OCI-LY3 (cell line): ENCODE measurements at regions not wholly inside any gene's neighbourhood (a gene's known extent, or its start where the extent isn't known, plus 50 kb on each side); places are given as distances from the start of the nearest gene placed in this dataset.

Experiments
- H2AFZ ChIP-seq: fragments of 200-600, 300-600 bp; shearing (Covaris generic); 2 replicates; pipeline ENCODE4 v1.6.0; 2014; ENCODE audit warnings: antibody characterized with exemption, low read depth, low read length
- H3K27ac ChIP-seq: fragments of 200-600, 300-600 bp; sonication (generic); 2 replicates; pipeline ENCODE4 v1.5.1; 2014; ENCODE audit warnings: mild to moderate bottlenecking, low read length, moderate library complexity, mixed read lengths
- H3K27me3 ChIP-seq: fragments of 200-600, 300-600 bp; sonication (generic); 2 replicates; pipeline ENCODE4 v1.6.1; 2014; ENCODE audit warnings: low read depth, low read length, mixed read lengths
- H3K36me3 ChIP-seq: fragments of 200-600, 300-600 bp; sonication (generic); replicated peaks from 2 replicates; pipeline ENCODE3; 2014; ENCODE audit warnings: low read depth, low read length, mixed read lengths
- H3K4me1 ChIP-seq: fragments of 300-600, 200-600 bp; sonication (generic); 2 replicates; pipeline ENCODE4 v1.6.1; 2014; ENCODE audit warnings: low read length, mixed read lengths
- H3K4me2 ChIP-seq: fragments of 200-600, 300-600 bp; sonication (generic); 2 replicates; pipeline ENCODE4 v1.6.1; 2014; ENCODE audit warnings: low read length, mixed read lengths
- H3K4me3 ChIP-seq: fragments of 300-600, 200-600 bp; sonication (generic); 2 replicates; pipeline ENCODE4 v1.5.1; 2014; ENCODE audit warnings: antibody characterized with exemption, mild to moderate bottlenecking, low read length, moderate library complexity
- H3K79me2 ChIP-seq: fragments of 300-600, 200-600 bp; shearing (Covaris generic); 2 replicates; pipeline ENCODE4 v1.6.1; 2014; ENCODE audit warnings: mild to moderate bottlenecking, low read length, mixed read lengths
- H3K9ac ChIP-seq: fragments of 300-600, 200-600 bp; shearing (Covaris generic); 2 replicates; pipeline ENCODE4 v1.6.0; 2014; ENCODE audit warnings: mild to moderate bottlenecking, low read length, moderate library complexity
- H3K9me3 ChIP-seq: fragments of 200-600, 300-600 bp; shearing (Covaris generic); 2 replicates; pipeline ENCODE4 v1.6.1; 2014; ENCODE audit warnings: low read length, mixed read lengths; ENCODE audit not compliant: insufficient read depth
- H4K20me1 ChIP-seq: fragments of 200-600, 300-600 bp; sonication (generic); 2 replicates; pipeline ENCODE4 v1.6.1; 2016; ENCODE audit warnings: low read length, mixed read lengths; ENCODE audit not compliant: insufficient read depth
- CTCF ChIP-seq: fragments of 200-600, 300-600 bp; sonication (generic); IDR thresholded peaks from 2 replicates; pipeline ENCODE4 v1.5.1; 2014; ENCODE audit warnings: antibody characterized with exemption, low read length, low read depth
- EZH2phosphoT487 ChIP-seq: fragments of 200-600 bp; shearing (Covaris generic); IDR thresholded peaks from 2 replicates; pipeline ENCODE4 v1.6.1; 2018; ENCODE audit warnings: antibody characterized with exemption, mixed run types, low read depth

GRCh38 chr14:42642787-42643186 is 1036.1 kb downstream of the LRFN5 start:
- H3K27me3 ChIP-seq: no peaks in the 10 kb centered on the region
- TF ChIP-seq EZH2phosphoT487 (no peak), CTCF (no peak)
- H3K4me3 ChIP-seq: no peak overlapping the region
- H3K27ac ChIP-seq: no peak overlapping the region
- no peak overlapping the region for H3K9ac ChIP-seq
- H3K9me3 ChIP-seq: no peaks in the 10 kb centered on the region
- H4K20me1 ChIP-seq: no peaks in the 10 kb centered on the region
- no peaks in the 10 kb centered on the region for H3K4me1 ChIP-seq
- H3K36me3 ChIP-seq: no peaks in the 10 kb centered on the region
- no peak overlapping the region for H2AFZ ChIP-seq
- no peak overlapping the region for H3K4me2 ChIP-seq
- no peaks in the 10 kb centered on the region for H3K79me2 ChIP-seq

- H3K27me3 ChIP-seq: no peaks in the 10 kb centered on the region
- H3K9me3 ChIP-seq: no peaks in the 10 kb centered on the region
- H3K4me2 ChIP-seq: no peak overlapping the region
- H3K4me3 ChIP-seq: no peak overlapping the region
- H4K20me1 ChIP-seq: no peaks in the 10 kb centered on the region
- no peaks in the 10 kb centered on the region for H3K79me2 ChIP-seq
- no peak overlapping the region for H3K27ac ChIP-seq
- H3K4me1 ChIP-seq: no peaks in the 10 kb centered on the region
- no peak overlapping the region for H2AFZ ChIP-seq
- H3K9ac ChIP-seq: no peak overlapping the region
- no peak for TF ChIP-seq EZH2phosphoT487
- no peak for TF ChIP-seq CTCF
- no peaks in the 10 kb centered on the region for H3K36me3 ChIP-seq
Measured at GRCh38 chr14:42633504-42634095, 1026.9 kb downstream of the LRFN5 start.

- Histone ChIP-seq H4K20me1 (no peaks in the 10 kb centered on the region), H3K27ac (no peak overlapping the region), H3K36me3 (no peaks in the 10 kb centered on the region), H3K4me2 (no peak overlapping the region), H3K27me3 (no peaks in the 10 kb centered on the region), H3K4me3 (no peak overlapping the region), H3K9me3 (no peaks in the 10 kb centered on the region), H3K4me1 (no peaks in the 10 kb centered on the region), H3K79me2 (no peaks in the 10 kb centered on the region), H2AFZ (no peak overlapping the region), H3K9ac (no peak overlapping the region)
- TF ChIP-seq EZH2phosphoT487 (no peak), CTCF (no peak)
Measured at GRCh38 chr14:42629553-42629952, 1022.9 kb downstream of the LRFN5 start.

GRCh38 chr14:42628602-42629001 is 1021.9 kb downstream of the LRFN5 start:
- Histone ChIP-seq H2AFZ (no peak overlapping the region), H3K4me2 (no peak overlapping the region), H3K4me1 (no peaks in the 10 kb centered on the region), H3K4me3 (no peak overlapping the region), H3K9ac (no peak overlapping the region), H3K79me2 (no peaks in the 10 kb centered on the region), H3K36me3 (no peaks in the 10 kb centered on the region), H3K27me3 (no peaks in the 10 kb centered on the region), H3K27ac (no peak overlapping the region), H4K20me1 (no peaks in the 10 kb centered on the region), H3K9me3 (no peaks in the 10 kb centered on the region)
- TF ChIP-seq CTCF (no peak), EZH2phosphoT487 (no peak)
